Calu3 (cell line): ENCODE measurements at regions not wholly inside any gene's neighbourhood (a gene's known extent, or its start where the extent isn't known, plus 50 kb on each side); places are given as distances from the start of the nearest gene placed in this dataset.

Source experiments
- BruUV-seq: library from RNA; stranded (reverse); fragments of 400-500 nt; replicated peaks from 2 replicates; lab custom pipeline; 2021; lab: Mats Ljungman, UMichigan
- CTCF ChIA-PET: fragments of 300-600 bp; sonication (Branson Sonifier 250); formaldehyde crosslinking; loops from one replicate; lab custom pipeline; 2022; ENCODE audit warnings: antibody characterized with exemption; lab: Charles Lee
- DNase-seq: peaks from one replicate; pipeline ENCODE4 v3.0.0; 2022
- H3K27ac Mint-ChIP-seq: one replicate; pipeline ENCODE4 v1.8.0; 2022; ENCODE audit warnings: mixed read lengths; ENCODE audit not compliant: unreplicated experiment
- H3K27me3 Mint-ChIP-seq: one replicate; pipeline ENCODE4 v1.8.0; 2022; ENCODE audit warnings: mixed read lengths; ENCODE audit not compliant: unreplicated experiment
- H3K36me3 Mint-ChIP-seq: one replicate; pipeline ENCODE4 v1.8.0; 2022; ENCODE audit warnings: mild to moderate bottlenecking, moderate library complexity, mixed read lengths; ENCODE audit not compliant: insufficient read depth, unreplicated experiment
- H3K4me1 Mint-ChIP-seq: one replicate; pipeline ENCODE4 v1.8.0; 2022; ENCODE audit warnings: mild to moderate bottlenecking, low read depth, mixed read lengths; ENCODE audit not compliant: unreplicated experiment
- H3K4me3 Mint-ChIP-seq: one replicate; pipeline ENCODE4 v1.8.0; 2022; ENCODE audit warnings: mild to moderate bottlenecking, low read depth, moderate library complexity, mixed read lengths; ENCODE audit not compliant: unreplicated experiment
- H3K9me3 Mint-ChIP-seq: one replicate; pipeline ENCODE4 v1.8.0; 2022; ENCODE audit warnings: low read depth, mixed read lengths; ENCODE audit not compliant: unreplicated experiment
- CTCF ChIP-seq: fragments of 200-600 bp; IDR thresholded peaks from one replicate; pipeline ENCODE4 v1.8.0; 2022; ENCODE audit warnings: antibody characterized with exemption; ENCODE audit not compliant: unreplicated experiment
- intact Hi-C: fragments of 100-400 bp; cut with micrococcal nuclease; formaldehyde crosslinking; loops from one replicate; pipeline ENCODE4 v1.10.0; 2022; ENCODE audit not compliant: unreplicated experiment

GRCh38 chr2:5121121-5121520 is 571.1 kb upstream of the SOX11 start:
- Mint-ChIP-seq H3K36me3 (no peaks in the 10 kb centered on the region), H3K4me1 (no peaks in the 10 kb centered on the region), H3K4me3 (no peak overlapping the region), H3K27me3 (no peaks in the 10 kb centered on the region), H3K27ac (no peak overlapping the region), H3K9me3 (peaks cover 14% of the 10 kb centered on the region)
- intact Hi-C loops: no loop called here
- BruUV-seq: no TSS peak
- TF ChIP-seq CTCF: no peak
- no peak for DNase-seq
- CTCF ChIA-PET: no interaction called here

GRCh38 chr2:5121642-5122041 is 570.5 kb upstream of the SOX11 start:
- intact Hi-C loops: no loop called here
- H3K9me3 Mint-ChIP-seq: peaks cover 10% of the 10 kb centered on the region
- H3K27ac Mint-ChIP-seq: no peak overlapping the region
- CTCF ChIA-PET: no interaction called here
- H3K36me3 Mint-ChIP-seq: no peaks in the 10 kb centered on the region
- H3K27me3 Mint-ChIP-seq: no peaks in the 10 kb centered on the region
- H3K4me1 Mint-ChIP-seq: no peaks in the 10 kb centered on the region
- BruUV-seq: no TSS peak
- H3K4me3 Mint-ChIP-seq: no peak overlapping the region
- DNase-seq: no peak
- TF ChIP-seq CTCF: no peak

GRCh38 chr2:5123582-5124196 is 568.5 kb upstream of the SOX11 start:
- H3K27ac Mint-ChIP-seq: no peak overlapping the region
- H3K27me3 Mint-ChIP-seq: no peaks in the 10 kb centered on the region
- CTCF ChIA-PET: no interaction called here
- DNase-seq: no peak
- H3K36me3 Mint-ChIP-seq: no peaks in the 10 kb centered on the region
- no peak for TF ChIP-seq CTCF
- H3K4me1 Mint-ChIP-seq: no peaks in the 10 kb centered on the region
- BruUV-seq: no TSS peak
- H3K9me3 Mint-ChIP-seq: peaks cover 8% of the 10 kb centered on the region
- no peak overlapping the region for H3K4me3 Mint-ChIP-seq
- intact Hi-C loops: no loop called here

GRCh38 chr2:5125017-5125730 is 567.0 kb upstream of the SOX11 start:
- TF ChIP-seq CTCF: no peak
- H3K4me3 Mint-ChIP-seq: no peak overlapping the region
- CTCF ChIA-PET: no interaction called here
- no peak for DNase-seq
- no peaks in the 10 kb centered on the region for H3K27me3 Mint-ChIP-seq
- intact Hi-C loops: no loop called here
- H3K36me3 Mint-ChIP-seq: no peaks in the 10 kb centered on the region
- peaks cover 6% of the 10 kb centered on the region for H3K9me3 Mint-ChIP-seq
- no peak overlapping the region for H3K27ac Mint-ChIP-seq
- H3K4me1 Mint-ChIP-seq: no peaks in the 10 kb centered on the region
- BruUV-seq: no TSS peak
